ACHN (cell line): ENCODE measurements at regions not wholly inside any gene's neighbourhood (a gene's known extent, or its start where the extent isn't known, plus 50 kb on each side); places are given as distances from the start of the nearest gene placed in this dataset.
"Not testable (repeated sequence)": the region's sequence is repeated elsewhere in the genome, so short reads cannot be mapped to it uniquely, and the experiment has no call there.

Source experiments
- DNase-seq: peaks from one replicate; pipeline ENCODE4 v3.0.0-alpha.2; 2015
- in situ Hi-C: cut with HindIII; loops from 2 replicates; pipeline ENCODE4 v1.10.0; 2017; ENCODE audit warnings: low sequenced_read_pairs, low pct_ligation_motif_present, low pct_unique_long_range_greater_than_20kb

- in situ Hi-C loops: no loop called here
- DNase-seq: no peak
Observed at GRCh38 chr2:134056173-134056572, 197.7 kb upstream of the MGAT5 start.

GRCh38 chr2:134061066-134061465, 192.8 kb upstream of the MGAT5 start:
- DNase-seq, in situ Hi-C loops: not testable (repeated sequence)

- in situ Hi-C loops, DNase-seq: not testable (repeated sequence)
Observed at GRCh38 chr2:134062235-134062634, 191.6 kb upstream of the MGAT5 start.

GRCh38 chr2:134063916-134064315, 190.0 kb upstream of the MGAT5 start:
- DNase-seq, in situ Hi-C loops: not testable (repeated sequence)

GRCh38 chr2:134070281-134070741, 183.6 kb upstream of the MGAT5 start:
- in situ Hi-C loops: no loop called here
- no peak for DNase-seq

- no peak for DNase-seq
- in situ Hi-C loops: no loop called here
Observed at GRCh38 chr2:134072341-134072740, 181.5 kb upstream of the MGAT5 start.

GRCh38 chr2:134073023-134073422, 180.8 kb upstream of the MGAT5 start:
- in situ Hi-C loops: no loop called here
- DNase-seq: no peak

GRCh38 chr2:134074619-134075018, 179.3 kb upstream of the MGAT5 start:
- no peak for DNase-seq
- in situ Hi-C loops: no loop called here

GRCh38 chr2:134075204-134075603, 178.7 kb upstream of the MGAT5 start:
- in situ Hi-C loops: no loop called here
- no peak for DNase-seq

GRCh38 chr2:134078354-134078753, 175.5 kb upstream of the MGAT5 start:
- in situ Hi-C loops: no loop called here

GRCh38 chr2:134079373-134079772, 174.5 kb upstream of the MGAT5 start:
- in situ Hi-C loops: no loop called here

More at GRCh38 chr2:134078354-134078753, 175.5 kb upstream of the MGAT5 start:
- DNase-seq: no peak

GRCh38 chr2:134080386-134081089, 173.3 kb upstream of the MGAT5 start:
- DNase-seq: no peak
- in situ Hi-C loops: no loop called here

More at GRCh38 chr2:134079373-134079772, 174.5 kb upstream of the MGAT5 start:
- no peak for DNase-seq

- in situ Hi-C loops: no loop called here
- no peak for DNase-seq
Observed at GRCh38 chr2:134081238-134081938, 172.5 kb upstream of the MGAT5 start.

GRCh38 chr2:134083548-134083947, 170.3 kb upstream of the MGAT5 start:
- in situ Hi-C loops: no loop called here
- no peak for DNase-seq

GRCh38 chr2:134086594-134087219, 167.2 kb upstream of the MGAT5 start:
- no peak for DNase-seq
- in situ Hi-C loops: no loop called here

- in situ Hi-C loops: no loop called here
- peak; percentile 27 for DNase-seq
Observed at GRCh38 chr2:134087371-134087921, 166.4 kb upstream of the MGAT5 start.

GRCh38 chr2:134089454-134089853, 164.4 kb upstream of the MGAT5 start:
- in situ Hi-C loops: no loop called here

GRCh38 chr2:134097740-134098139, 156.1 kb upstream of the MGAT5 start:
- no peak for DNase-seq
- in situ Hi-C loops: no loop called here

More at GRCh38 chr2:134089454-134089853, 164.4 kb upstream of the MGAT5 start:
- no peak for DNase-seq

- no peak for DNase-seq
- in situ Hi-C loops: no loop called here
Observed at GRCh38 chr2:134098321-134098720, 155.6 kb upstream of the MGAT5 start.
